Tibial nerve (tissue), 4 donors: ENCODE measurements at regions not wholly inside any gene's neighbourhood (a gene's known extent, or its start where the extent isn't known, plus 50 kb on each side); places are given as distances from the start of the nearest gene placed in this dataset.

Source experiments
- CTCF ChIP-seq, 5 experiments: fragments of 200-600 bp in 3 of 5; fragments of 450-650 bp in 2 of 5; sonication (generic) in 3 of 5; IDR thresholded peaks; one replicate each; pipeline ENCODE4 v1.5.1; 2016 to 2019; ENCODE audit warnings: antibody characterized with exemption in 5 of 5, mild to moderate bottlenecking in 3 of 5, moderate library complexity in 2 of 5
- EP300 ChIP-seq, 2 donors: sonication (generic); formaldehyde crosslinking; IDR thresholded peaks; one replicate each; pipeline ENCODE4 v1.6.1; 2017; ENCODE audit warnings: antibody characterized with exemption in 2 of 2, mild to moderate bottlenecking in 1 of 2
- POLR2A ChIP-seq, 2 donors: fragments of 450-650 bp; IDR thresholded peaks; one replicate each; pipeline ENCODE4 v1.6.1; 2017; ENCODE audit warnings: antibody characterized with exemption in 2 of 2, mild to moderate bottlenecking in 2 of 2, moderate library complexity in 2 of 2

DNA sequence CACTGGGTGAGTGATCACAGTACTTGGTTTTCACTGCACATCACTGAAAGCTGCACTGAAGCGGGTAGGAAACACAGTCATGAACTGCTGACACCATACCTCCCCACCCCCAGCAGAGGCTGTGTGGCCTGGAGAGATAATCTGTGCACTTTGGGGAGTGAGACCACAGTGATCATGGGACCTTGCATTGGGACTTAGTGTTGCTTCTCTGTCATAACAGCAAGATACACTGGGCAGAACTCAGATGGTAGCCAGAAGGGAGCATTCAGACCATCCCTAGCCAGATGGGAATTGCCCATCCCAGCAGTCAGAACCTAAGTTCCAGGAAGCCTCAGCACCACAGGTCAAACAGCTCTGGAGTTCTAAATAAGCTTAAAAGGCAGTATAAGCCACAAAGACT is 346.4 kb upstream of the TMEM229A start:
- TF ChIP-seq CTCF (IDR thresholded peaks at IDR 0.05) (no peak), POLR2A (IDR thresholded peaks at IDR 0.05) (no peak), EP300 (IDR thresholded peaks at IDR 0.05) (no peak)
